Psoas muscle (tissue), 7 donors: ENCODE measurements at regions not wholly inside any gene's neighbourhood (a gene's known extent, or its start where the extent isn't known, plus 50 kb on each side); places are given as distances from the start of the nearest gene placed in this dataset.
"Not testable (repeated sequence)": the region's sequence is repeated elsewhere in the genome, so short reads cannot be mapped to it uniquely, and the experiment has no call there.

Experiments used
- ATAC-seq, 4 donors: fragments of 200-7000 bp; cut with Tn5 transposase; one replicate each; pipeline ENCODE4 v1.9.1; 2020; ENCODE audit warnings: moderate library complexity in 3 of 4, mild to moderate bottlenecking in 2 of 4
- DNase-seq, 2 donors: peaks; one replicate each; pipeline ENCODE4 v3.0.0-alpha.2; 2020
- H3K27ac ChIP-seq: fragments of 200-600 bp; one replicate; pipeline ENCODE4 v1.8.0; 2022
- H3K27me3 ChIP-seq, 3 donors: fragments of 200-600 bp in 1 of 3; one replicate each; pipeline versions ENCODE4 v1.6.1 to v1.8.0; 2013 to 2022; ENCODE audit warnings: low read length in 2 of 3, mild to moderate bottlenecking in 2 of 3, moderate library complexity in 1 of 3; ENCODE audit not compliant: insufficient read depth in 3 of 3
- H3K36me3 ChIP-seq, 2 donors: fragments of 200-600 bp in 1 of 2; one replicate each; pipeline versions ENCODE4 v1.6.1 to v1.8.0; 2013 to 2022; ENCODE audit warnings: low read depth in 1 of 2, mild to moderate bottlenecking in 1 of 2, moderate library complexity in 1 of 2; ENCODE audit not compliant: insufficient read depth in 1 of 2
- H3K4me1 ChIP-seq: fragments of 200-600 bp; one replicate; pipeline ENCODE4 v1.8.0; 2022
- H3K4me3 ChIP-seq: fragments of 200-600 bp; one replicate; pipeline ENCODE4 v1.8.0; 2022; ENCODE audit warnings: mild to moderate bottlenecking
- H3K9me3 ChIP-seq: fragments of 200-600 bp; one replicate; pipeline ENCODE4 v1.8.0; 2022
- CTCF ChIP-seq: fragments of 200-600 bp; IDR thresholded peaks from one replicate; pipeline ENCODE4 v1.8.0; 2022; ENCODE audit warnings: antibody characterized with exemption
- WGBS, 3 donors: extraction: QIAGEN DNeasy Blood & Tissue Kit; methylation state at CpG; one replicate each; pipeline versions ENCODE4 v1.1.6 to v1.1.7; 2013; 5-methylcytosine and 5-hydroxymethylcytosine counted together
- intact Hi-C, 2 donors: fragments of 100-400 bp; cut with DNase I; formaldehyde crosslinking; loops; one replicate each; pipeline versions ENCODE4 v1.11.0 to v1.14.2; 2022
- donor health status: healthy with polysubstance abuse.
- donor health status: DM: no; HTN: no; CAD: no; lungs with moderate emphysema.
- donor health status: Bipolar disorder and iron deficiency.
- donor health status: healthy.
- donor health status: DM: yes; HTN: yes; CAD: no.
- donor health status: DM: no; HTN: no; CAD: no.
- donor health status: DM: yes; HTN: yes; CAD: no.

GRCh38 chr6:12359036-12359435, 68.9 kb downstream of the EDN1 start:
- Histone ChIP-seq H3K36me3 (no peaks in the 10 kb centered on the region), H3K9me3 (no peaks in the 10 kb centered on the region), H3K27ac (no peak overlapping the region), H3K4me3 (no peak overlapping the region), H3K4me1 (no peaks in the 10 kb centered on the region), H3K27me3 (no peaks in the 10 kb centered on the region)
- WGBS, 3 donors: 72 to 73% (median 72%) methylated on average over 3 of the region's 3 CpGs
- intact Hi-C loops: no loop called here
- ATAC-seq (no peak), DNase-seq (no peak)
- TF ChIP-seq CTCF: no peak

GRCh38 chr6:12361042-12361765, 71.0 kb downstream of the EDN1 start:
- Histone ChIP-seq H3K4me3 (no peak overlapping the region), H3K27ac (no peak overlapping the region), H3K4me1 (no peaks in the 10 kb centered on the region), H3K27me3 (no peaks in the 10 kb centered on the region), H3K36me3 (no peaks in the 10 kb centered on the region), H3K9me3 (no peaks in the 10 kb centered on the region)
- intact Hi-C loops: no loop called here
- ATAC-seq: no peak
- no peak for TF ChIP-seq CTCF
- WGBS, 3 donors: 87 to 92% (median 92%) methylated on average over 2 of the region's 2 CpGs
- no peak for DNase-seq

GRCh38 chr6:12363277-12363650, 73.1 kb downstream of the EDN1 start:
- H3K4me1 ChIP-seq, intact Hi-C loops, DNase-seq, H3K4me3 ChIP-seq, H3K27me3 ChIP-seq, H3K27ac ChIP-seq, ATAC-seq, H3K36me3 ChIP-seq, H3K9me3 ChIP-seq: not testable (repeated sequence)
- 89 to 95% (median 94%) methylated on average over 6 of the region's 6 CpGs for WGBS, 3 donors

- no peak for ATAC-seq
- no peaks in the 10 kb centered on the region for H3K27me3 ChIP-seq
Observed at GRCh38 chr6:12363651-12364381, 73.7 kb downstream of the EDN1 start.

More at GRCh38 chr6:12363651-12364381, 73.7 kb downstream of the EDN1 start:
- no peaks in the 10 kb centered on the region for H3K4me1 ChIP-seq
- DNase-seq: no peak
- H3K4me3 ChIP-seq: no peak overlapping the region
- H3K9me3 ChIP-seq: no peaks in the 10 kb centered on the region
- 87% methylated on average over 11 of the region's 11 CpGs for WGBS, 3 donors
- H3K27ac ChIP-seq: no peak overlapping the region
- no peak for TF ChIP-seq CTCF
- H3K36me3 ChIP-seq: no peaks in the 10 kb centered on the region
- intact Hi-C loops: no loop called here
